A673 (cell line): ENCODE measurements at regions not wholly inside any gene's neighbourhood (a gene's known extent, or its start where the extent isn't known, plus 50 kb on each side); places are given as distances from the start of the nearest gene placed in this dataset.

Experiments
- BruUV-seq: library from RNA; stranded (reverse); fragments of 400-500 nt; replicated peaks from 2 replicates; lab custom pipeline; 2021; lab: Mats Ljungman, UMichigan
- CTCF ChIA-PET: fragments of 300-600 bp; sonication (Branson Sonifier 250); formaldehyde crosslinking; loops from one replicate; lab custom pipeline; 2022; ENCODE audit warnings: antibody characterized with exemption; lab: Charles Lee
- POLR2A ChIA-PET: fragments of 300-600 bp; sonication (Branson Sonifier 250); formaldehyde crosslinking; loops from one replicate; lab custom pipeline; 2022; ENCODE audit warnings: antibody characterized with exemption; ENCODE audit not compliant: low non-redundant PET; lab: Charles Lee
- DNase-seq: peaks from one replicate; pipeline ENCODE4 v3.0.0-alpha.2; 2015; ENCODE audit warnings: low spot score
- H3K27ac ChIP-seq: fragments of 200-600 bp; sonication (generic); 2 replicates; pipeline ENCODE4 v1.5.1; 2016; ENCODE audit warnings: mixed run types, low read depth, mild to moderate bottlenecking, mixed read lengths, antibody characterized with exemption, low read length; ENCODE audit not compliant: poor library complexity, severe bottlenecking
- H3K27me3 ChIP-seq: fragments of 200-600 bp; sonication (generic); replicated peaks from 2 replicates; pipeline ENCODE4 v1.6.1; 2017; ENCODE audit warnings: mixed run types, low read depth, mild to moderate bottlenecking, mixed read lengths, antibody characterized with exemption, low read length; ENCODE audit not compliant: insufficient read depth, poor library complexity
- H3K36me3 ChIP-seq: fragments of 200-600 bp; sonication (generic); 2 replicates; pipeline ENCODE4 v1.6.1; 2016; ENCODE audit warnings: mixed run types, mild to moderate bottlenecking, mixed read lengths, antibody characterized with exemption, low read length; ENCODE audit not compliant: insufficient read depth, poor library complexity, severe bottlenecking
- H3K4me1 ChIP-seq: fragments of 200-600 bp; sonication (generic); 2 replicates; pipeline ENCODE4 v1.6.1; 2017; ENCODE audit warnings: mixed run types, mild to moderate bottlenecking, mixed read lengths, antibody characterized with exemption, low read length; ENCODE audit not compliant: insufficient read depth, poor library complexity, severe bottlenecking
- H3K4me3 ChIP-seq: fragments of 200-600 bp; sonication (generic); 2 replicates; pipeline ENCODE4 v1.5.1; 2016; ENCODE audit warnings: low read depth, mixed run types, mild to moderate bottlenecking, mixed read lengths, low read length; ENCODE audit not compliant: poor library complexity, severe bottlenecking
- H3K9me3 ChIP-seq: fragments of 200-600 bp; sonication (generic); 2 replicates; pipeline ENCODE4 v1.6.1; 2016; ENCODE audit warnings: mixed run types, low read depth, mild to moderate bottlenecking, mixed read lengths, antibody characterized with exemption, low read length; ENCODE audit not compliant: poor library complexity, severe bottlenecking
- EZH2 ChIP-seq: fragments of 200-600 bp; sonication (generic); IDR thresholded peaks from 2 replicates; pipeline ENCODE4 v1.6.1; 2017; ENCODE audit warnings: borderline replicate concordance, low read depth, mild to moderate bottlenecking, mixed read lengths, antibody characterized with exemption, low read length; ENCODE audit not compliant: poor library complexity, severe bottlenecking
- intact Hi-C: fragments of 100-400 bp; cut with micrococcal nuclease; formaldehyde crosslinking; loops from one replicate; pipeline ENCODE4 v1.10.0; 2022; ENCODE audit not compliant: unreplicated experiment
- TF ChIP-seq, protein P1 (sequence below): fragments of 300-800, 200-600 bp; sonication (generic); conservative IDR thresholded peaks from 2 replicates; pipeline ENCODE4 v1.5.1; 2017; ENCODE audit warnings: low read depth, mild to moderate bottlenecking, antibody characterized with exemption, low read length, moderate library complexity, mixed read lengths

- POLR2A ChIA-PET: interaction anchor here (0.8 kb wide), 1 partner anchor 28 kb away, joined by 3 read pairs; no protein-coding TSS in a partner anchor
- no peaks in the 10 kb centered on the region for H3K36me3 ChIP-seq
- H3K4me3 ChIP-seq: no peak overlapping the region
- CTCF ChIA-PET: no interaction called here
- peak; percentile 50 for DNase-seq
- H3K9me3 ChIP-seq: no peaks in the 10 kb centered on the region
- peak overlapping the region; percentile 64 for H3K27ac ChIP-seq
- TF ChIP-seq, protein P1, sequence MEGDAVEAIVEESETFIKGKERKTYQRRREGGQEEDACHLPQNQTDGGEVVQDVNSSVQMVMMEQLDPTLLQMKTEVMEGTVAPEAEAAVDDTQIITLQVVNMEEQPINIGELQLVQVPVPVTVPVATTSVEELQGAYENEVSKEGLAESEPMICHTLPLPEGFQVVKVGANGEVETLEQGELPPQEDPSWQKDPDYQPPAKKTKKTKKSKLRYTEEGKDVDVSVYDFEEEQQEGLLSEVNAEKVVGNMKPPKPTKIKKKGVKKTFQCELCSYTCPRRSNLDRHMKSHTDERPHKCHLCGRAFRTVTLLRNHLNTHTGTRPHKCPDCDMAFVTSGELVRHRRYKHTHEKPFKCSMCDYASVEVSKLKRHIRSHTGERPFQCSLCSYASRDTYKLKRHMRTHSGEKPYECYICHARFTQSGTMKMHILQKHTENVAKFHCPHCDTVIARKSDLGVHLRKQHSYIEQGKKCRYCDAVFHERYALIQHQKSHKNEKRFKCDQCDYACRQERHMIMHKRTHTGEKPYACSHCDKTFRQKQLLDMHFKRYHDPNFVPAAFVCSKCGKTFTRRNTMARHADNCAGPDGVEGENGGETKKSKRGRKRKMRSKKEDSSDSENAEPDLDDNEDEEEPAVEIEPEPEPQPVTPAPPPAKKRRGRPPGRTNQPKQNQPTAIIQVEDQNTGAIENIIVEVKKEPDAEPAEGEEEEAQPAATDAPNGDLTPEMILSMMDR: no peak
- TF ChIP-seq EZH2: no peak
- intact Hi-C loops: loop anchor here (5.0 kb wide), 1 partner anchor 106 kb away; no protein-coding TSS in a partner anchor
- peaks cover 45% of the 10 kb centered on the region for H3K4me1 ChIP-seq
- H3K27me3 ChIP-seq: no peaks in the 10 kb centered on the region
- BruUV-seq: no TSS peak
Observed at GRCh38 chr2:4258563-4258962, 555.2 kb downstream of the DCDC2C start.

DNA sequence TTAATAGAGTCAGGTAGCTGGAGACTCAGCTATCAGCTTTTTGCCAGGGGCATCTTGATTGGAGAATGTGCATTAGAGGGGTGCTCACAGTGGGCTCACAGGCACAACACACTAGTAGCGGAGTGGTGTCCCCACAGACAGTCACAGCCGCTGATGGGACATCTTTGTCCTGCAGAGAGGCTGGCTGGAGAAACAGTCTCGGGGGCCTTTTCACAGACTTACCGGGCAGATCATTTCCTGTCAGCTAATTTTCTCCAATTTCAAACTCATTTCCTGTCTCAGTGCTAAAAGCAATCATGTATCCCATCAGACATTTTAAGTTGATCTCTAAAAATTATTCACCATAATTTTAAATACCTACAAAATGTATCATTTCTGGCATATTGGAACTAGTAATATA lies 562.6 kb downstream of the DCDC2C start:
- intact Hi-C loops: loop anchor here (2.0 to 10.0 kb wide), 2 partner anchors 319 to 499 kb away; no protein-coding TSS in a partner anchor
- no peaks in the 10 kb centered on the region for H3K27me3 ChIP-seq
- H3K9me3 ChIP-seq: no peaks in the 10 kb centered on the region
- no TSS peak for BruUV-seq
- TF ChIP-seq, protein P1: no peak
- TF ChIP-seq EZH2: no peak
- peaks cover 43% of the 10 kb centered on the region for H3K4me1 ChIP-seq
- H3K4me3 ChIP-seq: no peak overlapping the region
- ChIA-PET POLR2A (no interaction called here), CTCF (no interaction called here)
- H3K36me3 ChIP-seq: no peaks in the 10 kb centered on the region
- peak; percentile 76 for DNase-seq
- H3K27ac ChIP-seq: peak overlapping the region; percentile 15

DNA sequence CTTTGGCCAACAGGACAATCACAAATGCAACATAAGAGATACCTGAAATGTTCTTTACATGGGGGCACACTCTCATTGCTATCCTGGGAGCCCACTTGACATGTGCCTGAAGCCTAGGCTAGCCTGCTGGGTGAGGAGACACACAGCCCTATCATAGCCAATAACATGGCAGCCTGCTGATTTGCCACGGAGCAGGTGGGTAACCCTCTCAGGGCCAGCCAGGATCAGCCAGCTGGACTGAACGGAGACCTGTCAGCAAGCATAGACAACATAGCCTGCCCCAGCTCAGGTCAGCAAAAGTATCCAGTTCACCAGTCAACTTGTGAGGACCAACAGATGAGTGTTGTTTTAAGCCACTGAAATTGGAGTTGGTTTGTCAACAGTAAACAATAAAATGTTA lies 566.5 kb downstream of the DCDC2C start:
- no peaks in the 10 kb centered on the region for H3K9me3 ChIP-seq
- ChIA-PET POLR2A (no interaction called here), CTCF (no interaction called here)
- peaks cover 19% of the 10 kb centered on the region for H3K4me1 ChIP-seq
- intact Hi-C loops: loop anchor here (10.0 kb wide), 1 partner anchor 495 kb away; no protein-coding TSS in a partner anchor
- no peak overlapping the region for H3K4me3 ChIP-seq
- no peak for DNase-seq
- no TSS peak for BruUV-seq
- H3K36me3 ChIP-seq: no peaks in the 10 kb centered on the region
- H3K27me3 ChIP-seq: no peaks in the 10 kb centered on the region
- no peak overlapping the region for H3K27ac ChIP-seq
- TF ChIP-seq, protein P1: no peak
- TF ChIP-seq EZH2: no peak
